ENCODE measurements at regions not wholly inside any gene's neighbourhood (a gene's known extent, or its start where the extent isn't known, plus 50 kb on each side); places are given as distances from the start of the nearest gene placed in this dataset.

DNA sequence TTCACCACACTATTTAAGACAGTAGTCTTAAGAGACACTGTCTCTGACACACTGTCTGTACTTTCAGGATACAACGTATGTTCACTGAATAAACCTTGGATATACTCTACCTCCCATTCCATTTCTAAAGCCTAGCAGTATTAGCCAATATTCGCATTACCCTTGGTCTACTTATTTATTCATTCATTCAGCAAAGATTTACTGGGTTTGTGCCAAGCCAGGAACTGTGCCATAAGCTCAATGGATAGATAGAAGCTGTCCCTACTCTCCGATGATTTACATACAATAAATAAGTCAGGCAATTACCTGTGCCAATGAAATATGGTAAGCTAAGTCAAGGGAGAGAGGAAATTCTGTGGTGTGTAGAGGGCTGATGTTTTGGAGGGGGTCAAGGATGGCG is 195.2 kb upstream of the RAB4A start:
- Histone ChIP-seq H3K27me3 (ENCODE audit: control insufficient read depth in 4 of 4, insufficient read depth in 4 of 4, low read length in 3 of 4) (no peaks in the 10 kb centered on the region), H3K4me3 (ENCODE audit: low read depth in 1 of 3, low read length in 3 of 3) (no peak overlapping the region), H3K36me3 (ENCODE audit: control insufficient read depth in 4 of 4, insufficient read depth in 3 of 4, low read depth in 1 of 4, low read length in 3 of 4) (no peaks in the 10 kb centered on the region), H3K4me1 (ENCODE audit: control insufficient read depth in 4 of 4, insufficient read depth in 4 of 4, low read length in 3 of 4) (no peaks in the 10 kb centered on the region), H3K9ac (ENCODE audit: low read depth in 1 of 2, low read length in 2 of 2) (no peak overlapping the region), H3K27ac (ENCODE audit: low read depth in 1 of 2, low read length in 2 of 2) (no peak overlapping the region), H3K9me3 (ENCODE audit: control insufficient read depth in 4 of 4, low read length in 3 of 4) (no peaks in the 10 kb centered on the region)
- DNase-seq (ENCODE audit: low spot score), result no peak
- TF ChIP-seq FOXA1 (IDR thresholded peaks at IDR 0.05) (no peak), YY1 (IDR thresholded peaks at IDR 0.05) (no peak), FOXA2 (IDR thresholded peaks at IDR 0.05) (no peak), RXRA (IDR thresholded peaks at IDR 0.05) (no peak)
- WGBS, result 88% methylated on average over 4 of the region's 4 CpGs

DNA sequence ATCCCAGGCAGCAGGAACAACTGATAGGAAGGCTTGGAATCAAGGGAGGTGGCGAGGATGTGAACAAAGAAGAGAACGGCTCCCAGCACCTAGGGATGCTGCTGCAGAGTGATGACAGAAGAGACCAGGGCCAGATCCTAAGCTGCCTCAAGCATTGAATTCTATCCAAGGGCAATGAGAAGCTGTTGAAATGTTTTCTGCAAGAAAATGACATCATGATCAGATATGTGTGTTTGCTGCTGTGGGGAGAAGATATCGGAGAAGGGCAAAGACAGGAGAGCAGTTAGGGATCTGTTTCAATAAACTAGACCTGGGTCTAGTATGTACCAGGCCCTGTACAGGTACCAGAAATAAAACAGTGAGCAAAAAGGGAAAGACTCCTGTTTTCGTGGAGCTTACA is 194.7 kb upstream of the RAB4A start:
- no peak for DNase-seq (ENCODE audit: low spot score)
- no peak overlapping the region for H3K9ac ChIP-seq (ENCODE audit: low read depth in 1 of 2, low read length in 2 of 2)
- H3K27ac ChIP-seq (ENCODE audit: low read depth in 1 of 2, low read length in 2 of 2), result no peak overlapping the region
- H3K4me1 ChIP-seq (ENCODE audit: control insufficient read depth in 4 of 4, insufficient read depth in 4 of 4, low read length in 3 of 4), result no peaks in the 10 kb centered on the region
- no peak overlapping the region for H3K4me3 ChIP-seq (ENCODE audit: low read depth in 1 of 3, low read length in 3 of 3)
- H3K9me3 ChIP-seq (ENCODE audit: control insufficient read depth in 4 of 4, low read length in 3 of 4), result no peaks in the 10 kb centered on the region
- no peak for TF ChIP-seq RXRA (IDR thresholded peaks at IDR 0.05)
- TF ChIP-seq GABPA (IDR thresholded peaks at IDR 0.05 in 1 of 2, conservative IDR thresholded peaks at IDR 0.05 in 1 of 2), result no peak
- H3K27me3 ChIP-seq (ENCODE audit: control insufficient read depth in 4 of 4, insufficient read depth in 4 of 4, low read length in 3 of 4), result no peaks in the 10 kb centered on the region
- H3K36me3 ChIP-seq (ENCODE audit: control insufficient read depth in 4 of 4, insufficient read depth in 3 of 4, low read depth in 1 of 4, low read length in 3 of 4), result no peaks in the 10 kb centered on the region
- 87% methylated on average over 4 of the region's 4 CpGs for WGBS

DNA sequence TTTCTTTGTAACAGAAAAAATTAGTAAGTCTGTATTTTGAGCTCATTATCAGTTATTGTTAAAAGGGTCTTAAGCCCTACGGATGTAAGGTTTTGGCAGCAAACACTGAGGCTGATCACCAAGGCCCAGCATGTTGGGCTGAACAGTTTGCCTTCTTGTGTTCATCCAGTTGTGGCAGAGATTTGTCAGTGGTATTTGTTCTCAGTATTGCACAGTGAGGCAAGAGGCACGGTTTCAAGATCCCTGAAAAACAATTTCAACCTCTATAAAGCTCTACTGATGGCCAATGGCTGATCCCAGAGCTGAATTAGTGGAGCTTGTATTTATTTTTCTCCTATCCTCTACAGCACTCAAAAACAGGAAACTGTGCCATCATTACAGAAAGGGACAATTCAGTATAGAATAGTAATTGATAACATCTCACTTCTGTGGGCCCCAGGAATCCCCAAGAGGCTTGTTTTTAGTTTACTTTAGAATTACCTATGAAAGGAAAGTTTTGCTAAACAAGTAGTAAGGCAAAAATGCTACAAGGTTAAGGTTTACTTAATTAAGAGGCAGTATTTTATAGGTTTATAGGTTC is 191.8 kb upstream of the RAB4A start:
- DNase-seq (ENCODE audit: low spot score), result no peak
- no peaks in the 10 kb centered on the region for H3K36me3 ChIP-seq (ENCODE audit: control insufficient read depth in 4 of 4, insufficient read depth in 3 of 4, low read depth in 1 of 4, low read length in 3 of 4)
- H3K9ac ChIP-seq (ENCODE audit: low read depth in 1 of 2, low read length in 2 of 2), result no peak overlapping the region
- no peaks in the 10 kb centered on the region for H3K4me1 ChIP-seq (ENCODE audit: control insufficient read depth in 4 of 4, insufficient read depth in 4 of 4, low read length in 3 of 4)
- TF ChIP-seq CTCF (IDR thresholded peaks at IDR 0.05; ENCODE audit: low read depth, low read length, missing input control) (no peak), RXRA (IDR thresholded peaks at IDR 0.05) (no peak), MAX (IDR thresholded peaks at IDR 0.05) (no peak), GABPA (IDR thresholded peaks at IDR 0.05 in 1 of 2, conservative IDR thresholded peaks at IDR 0.05 in 1 of 2) (no peak)
- H3K4me3 ChIP-seq (ENCODE audit: low read depth in 1 of 3, low read length in 3 of 3), result no peak overlapping the region
- WGBS, result 84% methylated on average over 2 of the region's 2 CpGs
- H3K9me3 ChIP-seq (ENCODE audit: control insufficient read depth in 4 of 4, low read length in 3 of 4), result peaks cover 0 to 8% (median 4%) of the 10 kb centered on the region in 4 donors
- H3K27ac ChIP-seq (ENCODE audit: low read depth in 1 of 2, low read length in 2 of 2), result no peak overlapping the region
- H3K27me3 ChIP-seq (ENCODE audit: control insufficient read depth in 4 of 4, insufficient read depth in 4 of 4, low read length in 3 of 4), result no peaks in the 10 kb centered on the region

GRCh38 chr1:229080361-229080760 is 190.6 kb upstream of the RAB4A start:
- peaks cover 0 to 8% (median 4%) of the 10 kb centered on the region in 4 donors for H3K9me3 ChIP-seq (ENCODE audit: control insufficient read depth in 4 of 4, low read length in 3 of 4)
- H3K27ac ChIP-seq (ENCODE audit: low read depth in 1 of 2, low read length in 2 of 2), result no peak overlapping the region
- H3K4me3 ChIP-seq (ENCODE audit: low read depth in 1 of 3, low read length in 3 of 3), result no peak overlapping the region
- H3K36me3 ChIP-seq (ENCODE audit: control insufficient read depth in 4 of 4, insufficient read depth in 3 of 4, low read depth in 1 of 4, low read length in 3 of 4), result no peaks in the 10 kb centered on the region
- 98% methylated on average over 2 of the region's 2 CpGs for WGBS
- H3K4me1 ChIP-seq (ENCODE audit: control insufficient read depth in 4 of 4, insufficient read depth in 4 of 4, low read length in 3 of 4), result no peaks in the 10 kb centered on the region
- no peak for DNase-seq (ENCODE audit: low spot score)
- H3K27me3 ChIP-seq (ENCODE audit: control insufficient read depth in 4 of 4, insufficient read depth in 4 of 4, low read length in 3 of 4), result no peaks in the 10 kb centered on the region
- no peak overlapping the region for H3K9ac ChIP-seq (ENCODE audit: low read depth in 1 of 2, low read length in 2 of 2)
- TF ChIP-seq CTCF (IDR thresholded peaks at IDR 0.05; ENCODE audit: low read depth, low read length, missing input control), result no peak
- TF ChIP-seq REST (IDR thresholded peaks at IDR 0.05), result no peak
- no peak for TF ChIP-seq FOXA1 (IDR thresholded peaks at IDR 0.05)
- no peak for TF ChIP-seq GABPA (IDR thresholded peaks at IDR 0.05 in 1 of 2, conservative IDR thresholded peaks at IDR 0.05 in 1 of 2)
- TF ChIP-seq JUND (IDR thresholded peaks at IDR 0.05), result no peak
- no peak for TF ChIP-seq EGR1 (IDR thresholded peaks at IDR 0.05; ENCODE audit: low read depth in 2 of 2)
- TF ChIP-seq RAD21 (IDR thresholded peaks at IDR 0.05), result no peak
- TF ChIP-seq FOXA2 (IDR thresholded peaks at IDR 0.05), result no peak
- no peak for TF ChIP-seq HNF4A (conservative IDR thresholded peaks at IDR 0.05)
- no peak for TF ChIP-seq MAX (IDR thresholded peaks at IDR 0.05)
- TF ChIP-seq TAF1 (conservative IDR thresholded peaks at IDR 0.05), result no peak
- TF ChIP-seq, protein P1, sequence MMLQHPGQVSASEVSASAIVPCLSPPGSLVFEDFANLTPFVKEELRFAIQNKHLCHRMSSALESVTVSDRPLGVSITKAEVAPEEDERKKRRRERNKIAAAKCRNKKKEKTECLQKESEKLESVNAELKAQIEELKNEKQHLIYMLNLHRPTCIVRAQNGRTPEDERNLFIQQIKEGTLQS (IDR thresholded peaks at IDR 0.05), result no peak

Data from liver (tissue), 8 donors.